GM23248 (cell line): ENCODE measurements at regions not wholly inside any gene's neighbourhood (a gene's known extent, or its start where the extent isn't known, plus 50 kb on each side); places are given as distances from the start of the nearest gene placed in this dataset.
A peak's percentile ranks its signal among the peaks of the same experiment; 100 is the strongest.

Source experiments
- DNase-seq: peaks from one replicate; pipeline ENCODE4 v3.0.0-alpha.2; 2015
- H2AFZ ChIP-seq: fragments of 200-600 bp; sonication (generic); 2 replicates; pipeline ENCODE4 v1.6.1; 2016; ENCODE audit warnings: antibody characterized with exemption
- H3F3A ChIP-seq: fragments of 200-600 bp; sonication (generic); 2 replicates; pipeline ENCODE4 v1.6.1; 2016; ENCODE audit warnings: mild to moderate bottlenecking, antibody characterized with exemption, mixed run types; ENCODE audit not compliant: insufficient read depth
- H3K27ac ChIP-seq: fragments of 200-600 bp; sonication (generic); 2 replicates; pipeline ENCODE4 v1.5.1; 2016; ENCODE audit warnings: mild to moderate bottlenecking
- H3K27me3 ChIP-seq: fragments of 200-600 bp; sonication (generic); replicated peaks from 2 replicates; pipeline ENCODE4 v1.6.1; 2016; ENCODE audit warnings: mild to moderate bottlenecking; ENCODE audit not compliant: insufficient read depth
- H3K36me3 ChIP-seq: fragments of 200-600 bp; sonication (generic); 2 replicates; pipeline ENCODE4 v1.6.1; 2016; ENCODE audit warnings: low read depth, mild to moderate bottlenecking
- H3K4me1 ChIP-seq: fragments of 200-600 bp; sonication (generic); 2 replicates; pipeline ENCODE4 v1.6.1; 2016; ENCODE audit warnings: mild to moderate bottlenecking; ENCODE audit not compliant: insufficient read depth
- H3K4me2 ChIP-seq: fragments of 200-600 bp; sonication (generic); one replicate; pipeline ENCODE4 v1.6.1; 2016; ENCODE audit warnings: mild to moderate bottlenecking; ENCODE audit not compliant: unreplicated experiment
- H3K4me3 ChIP-seq: fragments of 200-600 bp; sonication (generic); 2 replicates; pipeline ENCODE4 v1.5.1; 2016; ENCODE audit warnings: mild to moderate bottlenecking
- H3K79me2 ChIP-seq: fragments of 200-600 bp; sonication (generic); 2 replicates; pipeline ENCODE4 v1.6.1; 2016; ENCODE audit warnings: mild to moderate bottlenecking; ENCODE audit not compliant: insufficient read depth
- H3K9ac ChIP-seq: fragments of 200-600 bp; sonication (generic); 2 replicates; pipeline ENCODE4 v1.6.1; 2016; ENCODE audit warnings: mild to moderate bottlenecking
- H3K9me2 ChIP-seq: fragments of 200-600 bp; sonication (generic); 2 replicates; pipeline ENCODE4 v1.6.1; 2016; ENCODE audit warnings: mixed run types, mild to moderate bottlenecking, moderate library complexity; ENCODE audit not compliant: insufficient read depth
- H3K9me3 ChIP-seq: fragments of 200-600 bp; sonication (generic); one replicate; pipeline ENCODE4 v1.6.1; 2017; ENCODE audit warnings: low read depth
- H4K20me1 ChIP-seq: fragments of 200-600 bp; sonication (generic); 2 replicates; pipeline ENCODE4 v1.6.0; 2016; ENCODE audit not compliant: insufficient read depth
- EZH2 ChIP-seq: fragments of 200-600 bp; sonication (generic); IDR thresholded peaks from 2 replicates; pipeline ENCODE4 v1.6.1; 2018; ENCODE audit warnings: antibody characterized with exemption, mild to moderate bottlenecking; ENCODE audit not compliant: insufficient read depth, poor library complexity, severe bottlenecking
- EZH2phosphoT487 ChIP-seq: fragments of 200-600 bp; sonication (generic); IDR thresholded peaks from 2 replicates; pipeline ENCODE4 v1.6.1; 2018; ENCODE audit warnings: antibody characterized with exemption, moderate library complexity, mild to moderate bottlenecking, low read depth; ENCODE audit not compliant: insufficient read depth
- WGBS, 2 experiments: methylation state at CpG; one replicate each; pipeline ENCODE4 v1.1.6; 2015 to 2017; ENCODE audit warnings: low lambda C conversion rate in 2 of 2, low coverage in 1 of 2; ENCODE audit errors: missing lambda C conversion rate in 2 of 2; 5-methylcytosine and 5-hydroxymethylcytosine counted together
- in situ Hi-C: fragments of 300-500 bp; cut with MboI; formaldehyde crosslinking; loops from 2 replicates; pipeline ENCODE4 v1.15.0; 2020

DNA sequence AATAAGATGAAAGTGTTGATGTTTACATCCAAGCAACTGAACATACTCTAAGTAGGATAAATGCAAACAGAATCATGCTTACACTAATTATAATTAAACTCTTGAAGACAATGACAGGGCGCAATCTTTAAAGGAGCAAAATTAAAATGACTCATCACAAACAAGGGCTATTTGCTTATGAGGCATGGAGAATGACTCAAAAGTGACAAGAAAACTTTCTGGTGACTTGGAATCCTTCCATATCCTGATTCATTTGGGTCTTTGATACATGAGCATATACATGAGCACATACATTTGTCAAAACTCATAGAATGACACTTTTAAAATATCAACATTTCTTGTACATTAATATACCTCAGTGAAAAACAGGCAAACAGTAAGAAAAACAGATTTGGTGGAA lies 1632.3 kb downstream of the KCNT2 start:
- no peaks in the 10 kb centered on the region for H3K27me3 ChIP-seq
- no peaks in the 10 kb centered on the region for H4K20me1 ChIP-seq
- peak; percentile 61 for DNase-seq
- in situ Hi-C loops: no loop called here
- no peak overlapping the region for H3K4me2 ChIP-seq
- no peak for TF ChIP-seq EZH2phosphoT487
- TF ChIP-seq EZH2: no peak
- no peaks in the 10 kb centered on the region for H3K36me3 ChIP-seq
- H3F3A ChIP-seq: no peaks in the 10 kb centered on the region
- no peak overlapping the region for H3K9ac ChIP-seq
- no peaks in the 10 kb centered on the region for H3K9me2 ChIP-seq
- H3K4me3 ChIP-seq: no peak overlapping the region
- H3K9me3 ChIP-seq: peaks cover 2% of the 10 kb centered on the region
- no peak overlapping the region for H3K27ac ChIP-seq
- no peaks in the 10 kb centered on the region for H3K79me2 ChIP-seq
- no peak overlapping the region for H2AFZ ChIP-seq
- WGBS, 2 experiments: 51 to 54% methylated on average over 1 of the region's 1 CpG
- no peaks in the 10 kb centered on the region for H3K4me1 ChIP-seq

- H3K79me2 ChIP-seq: no peaks in the 10 kb centered on the region
- H3F3A ChIP-seq: no peaks in the 10 kb centered on the region
- TF ChIP-seq EZH2: no peak
- no peak for TF ChIP-seq EZH2phosphoT487
- no peaks in the 10 kb centered on the region for H3K4me1 ChIP-seq
- H2AFZ ChIP-seq: no peak overlapping the region
- H3K4me3 ChIP-seq: no peak overlapping the region
- no peaks in the 10 kb centered on the region for H3K9me3 ChIP-seq
- H3K4me2 ChIP-seq: no peak overlapping the region
- in situ Hi-C loops: no loop called here
- H3K27ac ChIP-seq: no peak overlapping the region
- 0 to 5% methylated on average over 1 of the region's 1 CpG for WGBS, 2 experiments
- H4K20me1 ChIP-seq: no peaks in the 10 kb centered on the region
- no peaks in the 10 kb centered on the region for H3K36me3 ChIP-seq
- DNase-seq: no peak
- no peaks in the 10 kb centered on the region for H3K27me3 ChIP-seq
- no peak overlapping the region for H3K9ac ChIP-seq
- no peaks in the 10 kb centered on the region for H3K9me2 ChIP-seq
Observed at GRCh38 chr1:194968916-194969315, 1639.3 kb downstream of the KCNT2 start.

DNA sequence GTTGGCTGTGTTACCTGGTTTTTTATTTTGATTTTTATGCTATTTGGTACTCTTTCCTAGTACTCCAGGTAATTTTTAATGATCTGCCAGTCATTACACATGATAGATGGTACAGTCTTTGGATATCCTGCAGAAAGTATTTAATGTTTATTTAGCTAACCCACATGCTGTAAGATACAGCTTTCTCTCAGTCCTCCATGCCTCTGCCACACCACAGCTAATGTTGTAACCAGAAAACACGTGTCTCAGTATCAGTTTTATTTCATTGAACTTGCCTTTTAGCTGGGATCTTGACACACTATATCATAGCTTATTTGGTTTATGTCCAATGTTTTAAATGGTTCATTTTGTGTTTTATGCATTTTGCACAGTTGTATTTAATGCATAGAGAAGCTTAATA lies 1648.4 kb downstream of the KCNT2 start:
- in situ Hi-C loops: no loop called here

GRCh38 chr1:194952171-194952570 lies 1656.1 kb downstream of the KCNT2 start:
- Histone ChIP-seq H3K36me3 (no peaks in the 10 kb centered on the region), H4K20me1 (no peaks in the 10 kb centered on the region), H3K4me1 (no peaks in the 10 kb centered on the region), H3K9me2 (no peaks in the 10 kb centered on the region; the same call in 1 of the 2 replicates), H2AFZ (no peak overlapping the region), H3K9me3 (no peaks in the 10 kb centered on the region), H3K4me2 (no peak overlapping the region), H3K27me3 (no peaks in the 10 kb centered on the region), H3K27ac (no peak overlapping the region), H3K9ac (no peak overlapping the region), H3F3A (no peaks in the 10 kb centered on the region), H3K79me2 (no peaks in the 10 kb centered on the region), H3K4me3 (no peak overlapping the region)
- WGBS, 2 experiments: 31 to 33% methylated on average over 6 of the region's 6 CpGs
- no peak for TF ChIP-seq EZH2
- no peak for TF ChIP-seq EZH2phosphoT487
- in situ Hi-C loops: no loop called here
- DNase-seq: no peak

More for the DNA sequence above, 1648.4 kb downstream of the KCNT2 start:
- 0% methylated on average over 1 of the region's 1 CpG for WGBS, 2 experiments
- no peaks in the 10 kb centered on the region for H3K9me3 ChIP-seq
- no peak overlapping the region for H3K27ac ChIP-seq
- TF ChIP-seq EZH2phosphoT487 (no peak), EZH2 (no peak)
- H3K4me2 ChIP-seq: no peak overlapping the region
- H3K9ac ChIP-seq: no peak overlapping the region
- H2AFZ ChIP-seq: no peak overlapping the region
- DNase-seq: no peak
- H3K79me2 ChIP-seq: no peaks in the 10 kb centered on the region
- no peaks in the 10 kb centered on the region for H3K36me3 ChIP-seq
- no peaks in the 10 kb centered on the region for H3F3A ChIP-seq
- H3K4me1 ChIP-seq: no peaks in the 10 kb centered on the region
- no peaks in the 10 kb centered on the region for H4K20me1 ChIP-seq
- H3K27me3 ChIP-seq: no peaks in the 10 kb centered on the region
- H3K4me3 ChIP-seq: no peak overlapping the region
- H3K9me2 ChIP-seq: no peaks in the 10 kb centered on the region

- Histone ChIP-seq H3K4me3 (no peak overlapping the region), H3K4me2 (no peak overlapping the region), H3K4me1 (no peaks in the 10 kb centered on the region), H3K9me2 (no peaks in the 10 kb centered on the region; the same call in 1 of the 2 replicates), H3K36me3 (no peaks in the 10 kb centered on the region), H2AFZ (no peak overlapping the region), H3K9me3 (no peaks in the 10 kb centered on the region), H3K9ac (no peak overlapping the region), H3F3A (no peaks in the 10 kb centered on the region), H3K27ac (no peak overlapping the region), H3K79me2 (no peaks in the 10 kb centered on the region), H3K27me3 (no peaks in the 10 kb centered on the region), H4K20me1 (no peaks in the 10 kb centered on the region)
- in situ Hi-C loops: no loop called here
- TF ChIP-seq EZH2 (no peak), EZH2phosphoT487 (no peak)
- DNase-seq: no peak
- WGBS, 2 experiments: 7% methylated on average over 1 of the region's 1 CpG
Observed at GRCh38 chr1:194950584-194950983, 1657.7 kb downstream of the KCNT2 start.
